Stimulated activated CD4-positive, alpha-beta T cell treated with anti-CD3 and anti-CD28 coated beads, Interleukin-12 subunit alpha, Interleukin-12 subunit beta, amount 100 ng/mL, for 48 hours (primary cell): ENCODE measurements at regions not wholly inside any gene's neighbourhood (a gene's known extent, or its start where the extent isn't known, plus 50 kb on each side); places are given as distances from the start of the nearest gene placed in this dataset.

Source experiments
- DNase-seq, 3 donors: peaks; one replicate each; pipeline ENCODE4 v3.0.0-alpha.2; 2020; ENCODE audit warnings: low read depth in 2 of 3, low spot score in 1 of 3

DNA sequence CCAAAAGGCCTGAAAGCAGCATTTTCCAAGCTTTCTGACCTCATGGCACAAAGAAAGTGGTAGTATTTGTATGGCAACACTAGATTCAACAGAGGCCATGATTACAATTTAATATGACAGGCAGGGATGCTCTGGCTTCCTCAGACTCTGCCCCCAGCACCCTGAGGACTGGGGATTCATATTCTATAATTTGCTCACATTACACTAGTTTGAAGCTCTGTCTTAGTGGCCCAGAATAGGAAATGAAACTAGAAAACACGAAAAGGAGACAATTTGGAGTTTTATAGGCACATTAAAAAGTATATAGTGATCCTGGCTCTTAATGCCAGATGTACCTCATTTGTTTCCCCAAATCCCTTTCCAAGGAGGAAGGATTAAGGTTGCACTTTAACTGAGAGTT lies 173.0 kb upstream of the STK17B start:
- DNase-seq: no peak

DNA sequence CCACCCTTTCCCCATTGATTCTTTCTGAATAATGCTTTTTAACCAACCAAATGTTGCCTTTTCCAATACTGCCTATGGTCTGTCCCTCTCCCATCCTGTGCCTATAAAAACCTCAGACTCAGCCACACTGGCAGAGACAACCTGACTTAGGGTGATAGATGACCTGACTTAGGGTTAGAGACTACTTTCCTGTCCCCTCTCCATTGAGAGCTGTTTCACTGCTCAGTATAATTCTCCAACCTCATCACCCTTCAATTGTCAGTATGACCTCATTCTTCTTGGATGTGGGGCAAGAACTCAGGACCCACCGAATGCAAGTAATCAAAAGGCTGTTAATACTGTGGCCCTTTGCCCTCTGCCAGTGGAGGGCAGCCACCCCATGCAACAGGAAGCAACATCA lies 182.3 kb upstream of the STK17B start:
- no peak for DNase-seq

DNA sequence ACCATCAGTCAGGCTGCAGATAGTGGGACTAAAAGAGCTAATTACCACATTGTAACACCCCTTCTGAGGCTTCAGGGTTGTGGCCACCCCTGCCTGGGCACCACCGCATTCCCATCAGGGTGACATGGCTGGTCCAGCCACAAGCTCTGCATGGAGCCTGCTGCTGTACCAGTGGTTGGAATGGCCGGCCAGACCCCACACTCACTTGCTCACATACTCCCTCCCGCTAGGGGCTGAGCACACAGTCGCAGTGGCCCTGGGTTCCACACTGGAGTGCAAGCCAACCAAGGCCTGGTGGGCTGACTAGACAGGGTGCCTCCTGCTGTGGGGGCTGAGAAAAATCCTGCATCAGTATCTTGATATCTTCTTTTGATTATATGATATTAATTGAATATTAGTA lies 182.8 kb upstream of the STK17B start:
- no peak for DNase-seq

DNA sequence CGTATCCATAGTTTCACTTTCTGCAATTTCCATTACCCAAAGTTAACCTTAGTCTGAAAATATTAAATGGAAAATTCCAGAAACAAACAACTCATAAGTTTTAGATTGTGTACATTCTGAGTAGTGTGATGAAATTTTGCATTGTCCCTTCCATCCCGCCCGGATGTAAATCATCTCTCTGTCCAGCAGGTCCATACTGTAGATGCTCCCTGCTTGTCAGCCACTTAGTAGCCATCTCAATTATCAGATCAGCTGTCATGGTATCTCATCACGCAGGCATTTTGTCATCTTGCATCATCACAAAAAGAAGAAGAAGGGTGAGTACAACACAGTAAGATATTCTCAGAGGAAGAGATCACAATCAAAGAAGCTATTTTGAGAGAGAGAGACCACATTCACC lies 185.0 kb upstream of the STK17B start:
- no peak for DNase-seq

DNA sequence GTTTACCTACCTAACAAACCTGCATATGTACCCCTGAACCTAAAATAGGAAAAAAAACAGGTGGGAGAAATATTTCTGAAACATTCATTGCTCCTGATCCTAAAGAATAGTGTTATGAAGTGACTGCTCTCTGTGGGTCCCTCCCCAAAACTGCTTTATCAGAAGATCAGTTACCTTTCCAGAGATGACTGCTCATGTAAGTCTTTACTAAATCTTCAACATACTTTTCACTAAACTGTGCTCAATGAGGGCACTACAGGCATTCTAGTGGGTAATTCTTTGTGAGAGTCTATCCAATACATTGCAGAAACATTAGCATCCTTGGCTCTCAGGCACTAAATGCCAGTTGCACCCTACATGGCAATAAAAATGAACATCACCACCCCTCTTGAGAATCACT lies 189.3 kb upstream of the STK17B start:
- no peak for DNase-seq

DNA sequence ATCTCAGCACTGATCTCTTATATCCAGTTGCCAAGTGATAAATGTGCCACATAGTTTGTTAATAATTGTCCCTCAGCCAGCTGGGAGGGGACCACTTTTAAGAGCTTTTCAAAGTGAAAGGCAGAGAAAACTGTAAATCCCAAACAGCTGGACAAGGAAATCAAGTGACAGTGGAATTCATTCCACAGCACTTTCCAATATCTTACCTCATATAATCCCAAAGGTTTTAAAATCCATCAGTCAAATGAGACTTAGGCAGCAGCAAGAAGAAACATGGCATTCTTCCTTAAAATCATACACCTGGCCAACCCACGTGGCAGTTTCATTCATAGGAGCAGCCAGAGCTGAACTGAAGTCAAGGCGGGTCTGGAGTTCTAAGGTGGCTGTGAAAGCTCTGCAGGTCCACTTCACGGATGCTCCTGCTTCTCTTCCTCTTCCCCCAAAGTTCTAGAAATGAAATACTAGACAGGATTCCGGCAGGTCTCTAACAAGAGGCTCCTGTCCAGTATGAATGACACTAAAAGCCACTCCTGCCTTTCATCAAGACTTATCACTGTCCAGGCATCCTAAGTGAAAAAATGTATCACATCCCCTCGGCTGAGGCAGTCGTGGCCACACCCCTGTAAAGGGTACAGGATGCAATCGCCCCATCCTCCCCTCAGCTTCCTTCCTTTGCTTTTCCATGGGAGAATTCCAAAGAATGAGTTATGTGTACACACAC lies 190.4 kb upstream of the STK17B start:
- no peak for DNase-seq

DNA sequence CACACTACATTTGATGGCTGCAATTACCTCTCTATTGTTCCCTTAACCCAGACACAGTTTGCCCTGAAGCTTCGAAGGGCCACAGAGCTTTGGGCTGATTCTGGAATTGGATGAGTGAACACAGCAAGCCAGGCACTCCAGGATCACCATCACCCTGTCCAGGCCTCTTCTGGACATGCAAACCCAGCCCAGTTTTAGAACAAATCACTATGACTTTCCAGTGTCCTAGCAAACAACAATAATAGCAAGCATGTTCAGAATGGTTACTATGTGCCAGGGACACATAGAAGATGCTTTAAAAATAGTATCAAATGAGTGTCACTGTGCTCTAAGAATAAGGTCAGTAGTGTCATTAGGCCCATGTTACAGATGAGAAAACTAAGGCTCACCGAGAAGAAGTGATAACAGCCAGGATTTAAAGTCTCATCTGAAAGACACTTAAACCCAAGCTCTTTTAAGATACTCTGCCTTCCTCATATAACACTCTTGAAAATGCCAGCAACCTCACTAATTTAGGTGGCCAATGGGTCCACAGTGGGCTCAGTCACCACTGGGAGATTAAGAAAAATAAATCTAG lies 191.7 kb upstream of the STK17B start:
- no peak for DNase-seq

DNA sequence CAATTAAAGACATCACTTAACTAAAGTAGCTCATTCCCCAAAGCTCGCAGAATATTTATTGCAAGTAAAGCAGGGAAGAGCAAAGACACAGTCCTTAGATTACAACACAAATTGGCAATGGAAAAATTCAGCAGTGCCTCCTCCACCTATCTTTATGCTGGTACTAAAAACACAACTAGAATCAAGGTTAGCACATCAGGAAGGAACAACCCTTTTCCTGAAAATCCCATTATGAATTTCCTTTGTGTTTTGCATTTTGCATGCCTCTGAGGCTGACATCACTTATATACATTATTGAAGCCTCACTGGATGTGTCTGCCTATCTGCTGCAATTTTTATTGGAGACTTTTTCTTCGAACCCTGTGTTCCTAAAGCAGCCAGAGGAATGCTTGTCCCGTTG lies 193.8 kb upstream of the STK17B start:
- no peak for DNase-seq

DNA sequence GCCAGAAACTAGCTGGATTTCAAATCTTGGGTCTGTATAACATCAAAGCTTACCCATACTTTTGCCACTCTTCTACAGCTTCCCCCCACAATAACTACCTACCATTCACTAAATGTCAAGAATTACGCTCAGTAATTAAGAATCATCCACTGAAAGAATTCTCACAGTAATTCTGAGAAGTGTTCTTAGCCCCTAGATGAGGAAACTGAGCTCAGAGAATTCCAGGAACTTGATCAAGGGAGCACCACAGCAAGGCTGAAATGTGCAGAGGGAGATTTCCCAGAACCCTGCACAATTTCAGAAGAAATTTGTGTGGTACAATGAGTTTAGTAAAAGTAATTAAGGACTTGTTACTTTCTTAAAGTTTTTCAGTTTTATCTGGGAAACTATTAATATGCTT lies 194.5 kb upstream of the STK17B start:
- DNase-seq: no peak

DNA sequence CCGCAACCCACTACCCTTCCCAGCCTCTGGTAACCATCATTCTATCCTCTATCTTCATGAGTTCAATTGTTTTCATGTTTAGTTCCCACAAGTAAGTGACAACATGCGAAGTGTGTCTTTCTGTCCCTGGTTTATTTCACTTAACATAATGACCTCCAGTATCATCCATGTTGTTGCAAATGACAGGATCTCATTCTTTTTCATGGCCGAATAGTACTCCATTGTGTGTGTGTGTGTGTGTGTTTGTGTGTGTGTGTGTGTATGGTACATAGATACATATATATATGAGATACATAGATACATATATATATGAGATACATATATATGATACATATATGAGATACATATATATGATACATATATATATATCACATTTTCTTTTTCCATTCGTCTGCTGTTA lies 196.3 kb upstream of the STK17B start:
- DNase-seq: no peak

DNA sequence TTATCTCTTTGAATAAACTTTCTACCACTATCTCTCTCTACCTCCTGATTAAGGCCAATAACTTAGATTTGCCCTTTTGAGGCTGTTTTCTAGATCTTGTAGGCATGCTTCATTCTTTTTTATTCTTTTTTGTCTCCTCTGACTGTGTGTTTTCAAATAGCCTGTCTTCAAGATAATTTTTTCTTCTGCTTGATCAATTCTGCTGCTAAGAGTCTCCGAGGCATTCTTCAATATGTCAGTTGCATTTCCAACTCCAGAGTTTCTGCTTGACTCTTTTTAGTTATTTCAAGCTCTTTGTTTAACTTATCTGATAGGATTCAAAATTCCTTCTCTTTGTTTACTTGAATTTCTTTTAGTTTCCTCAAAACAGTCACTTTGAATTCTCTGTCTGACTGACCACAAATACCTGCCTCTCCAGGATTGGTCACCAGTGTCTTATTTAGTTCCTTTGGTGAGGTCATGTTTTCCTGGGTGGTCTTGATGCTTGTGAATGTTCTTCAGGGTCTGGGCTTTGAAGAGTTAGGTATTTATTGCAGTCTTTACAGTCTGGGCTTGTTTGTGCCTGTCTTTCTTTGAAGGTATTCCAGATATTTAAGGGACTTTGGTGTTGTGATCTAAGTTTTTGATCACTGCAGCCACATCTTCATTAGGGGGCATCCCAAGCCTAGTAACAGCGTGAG lies 197.3 kb upstream of the STK17B start:
- no peak for DNase-seq

DNA sequence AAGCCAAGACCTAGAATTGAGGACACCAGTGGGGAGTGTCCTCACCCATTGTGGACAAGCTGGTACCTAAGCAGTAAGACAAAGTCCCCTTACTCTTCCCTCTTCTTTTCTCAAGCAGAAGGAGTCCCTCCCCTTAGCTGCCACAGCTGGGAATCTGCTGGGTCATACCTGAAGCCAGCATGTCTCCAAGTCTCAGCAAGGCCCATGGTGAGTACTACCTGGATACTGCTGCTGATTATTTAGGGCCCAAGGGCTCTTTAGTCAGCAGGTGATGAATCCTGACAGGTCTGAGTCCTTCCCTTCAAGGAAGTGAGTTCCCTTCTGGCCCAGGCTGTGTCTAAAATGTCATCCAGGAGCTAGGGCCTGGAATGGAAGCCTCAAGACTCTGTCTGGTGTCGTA lies 198.6 kb upstream of the STK17B start:
- no peak for DNase-seq

DNA sequence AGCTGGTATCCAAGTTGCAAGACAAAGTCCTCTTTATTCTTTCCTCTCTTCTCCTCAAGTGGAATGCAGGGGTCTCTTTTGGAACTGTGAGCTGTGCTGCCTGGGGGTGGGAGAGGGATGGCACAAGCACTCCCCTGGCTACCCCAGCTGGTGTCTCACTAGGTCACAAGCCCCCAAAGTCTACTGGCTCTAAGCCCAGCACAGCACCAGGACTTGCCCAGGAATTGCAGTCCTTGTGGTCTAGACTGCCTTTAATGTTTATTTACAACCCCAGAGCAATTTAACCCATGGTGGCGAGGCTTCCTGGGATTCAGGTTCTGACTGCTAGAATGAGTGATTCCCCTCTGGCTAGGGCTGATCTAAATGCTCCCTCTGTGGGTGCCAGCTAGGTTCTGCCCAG lies 199.0 kb upstream of the STK17B start:
- no peak for DNase-seq

DNA sequence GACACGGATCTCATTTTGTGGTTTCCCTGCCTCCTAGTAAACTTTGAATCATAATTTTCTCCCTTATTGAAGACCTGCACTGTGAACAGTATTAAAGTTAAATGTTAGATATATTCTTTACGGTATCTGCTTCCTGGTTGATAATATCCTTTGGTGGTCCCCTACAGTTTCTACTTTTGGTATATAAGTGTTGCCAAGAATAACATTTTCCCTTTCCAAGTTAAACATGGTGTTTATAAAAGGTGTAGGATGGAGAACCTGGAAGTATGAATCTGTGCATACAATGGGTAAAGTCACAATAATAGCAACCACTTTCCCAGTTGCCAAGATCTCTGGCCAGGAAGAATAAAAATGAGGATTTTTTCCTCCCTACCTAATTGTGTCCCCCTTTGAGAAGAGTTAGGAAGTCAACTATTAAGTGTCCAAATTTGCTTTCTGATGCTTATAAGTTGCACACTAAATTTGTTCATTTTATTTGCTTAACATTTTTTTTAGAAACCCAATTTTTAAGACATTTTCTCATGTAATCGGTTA lies 201.0 kb upstream of the STK17B start:
- no peak for DNase-seq

DNA sequence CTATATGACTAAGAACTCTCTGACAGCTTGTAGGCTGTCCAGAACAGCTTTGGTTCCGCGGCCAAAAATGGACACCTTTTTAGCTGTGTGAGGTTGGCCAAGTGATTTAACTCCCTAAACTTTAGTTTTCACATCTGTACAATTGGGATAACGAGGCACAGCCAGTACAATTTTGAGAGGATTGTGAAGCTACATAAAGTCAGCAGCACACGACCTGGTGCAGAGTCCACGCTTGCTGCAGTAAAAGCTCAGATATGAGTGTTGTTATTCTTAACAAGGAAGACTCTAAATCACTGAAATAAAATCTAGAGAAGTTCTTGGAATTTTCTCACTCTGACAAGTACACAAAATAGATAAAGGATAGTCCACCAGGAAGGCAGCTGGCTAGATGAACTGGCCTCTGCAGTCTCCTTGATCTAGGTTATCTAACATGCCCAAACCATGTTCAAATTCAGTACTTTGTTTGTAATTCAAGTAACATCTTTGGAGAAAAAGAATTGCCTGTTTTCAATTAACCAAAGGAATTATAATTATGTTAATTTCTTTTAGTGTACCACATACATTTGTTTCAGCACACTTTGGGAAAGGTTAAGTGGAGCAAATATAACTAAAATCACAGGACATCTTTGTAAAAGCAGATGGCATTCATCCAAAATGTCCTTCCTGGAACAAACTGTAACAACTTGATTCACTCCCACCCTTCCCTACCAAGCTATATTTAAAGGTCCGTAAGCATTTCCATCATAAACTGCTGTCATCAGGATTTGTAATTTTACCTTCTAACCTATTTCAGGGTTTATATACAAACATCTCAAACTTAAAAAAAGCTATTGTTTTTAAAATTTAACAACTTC lies 201.7 kb upstream of the STK17B start:
- DNase-seq: no peak

DNA sequence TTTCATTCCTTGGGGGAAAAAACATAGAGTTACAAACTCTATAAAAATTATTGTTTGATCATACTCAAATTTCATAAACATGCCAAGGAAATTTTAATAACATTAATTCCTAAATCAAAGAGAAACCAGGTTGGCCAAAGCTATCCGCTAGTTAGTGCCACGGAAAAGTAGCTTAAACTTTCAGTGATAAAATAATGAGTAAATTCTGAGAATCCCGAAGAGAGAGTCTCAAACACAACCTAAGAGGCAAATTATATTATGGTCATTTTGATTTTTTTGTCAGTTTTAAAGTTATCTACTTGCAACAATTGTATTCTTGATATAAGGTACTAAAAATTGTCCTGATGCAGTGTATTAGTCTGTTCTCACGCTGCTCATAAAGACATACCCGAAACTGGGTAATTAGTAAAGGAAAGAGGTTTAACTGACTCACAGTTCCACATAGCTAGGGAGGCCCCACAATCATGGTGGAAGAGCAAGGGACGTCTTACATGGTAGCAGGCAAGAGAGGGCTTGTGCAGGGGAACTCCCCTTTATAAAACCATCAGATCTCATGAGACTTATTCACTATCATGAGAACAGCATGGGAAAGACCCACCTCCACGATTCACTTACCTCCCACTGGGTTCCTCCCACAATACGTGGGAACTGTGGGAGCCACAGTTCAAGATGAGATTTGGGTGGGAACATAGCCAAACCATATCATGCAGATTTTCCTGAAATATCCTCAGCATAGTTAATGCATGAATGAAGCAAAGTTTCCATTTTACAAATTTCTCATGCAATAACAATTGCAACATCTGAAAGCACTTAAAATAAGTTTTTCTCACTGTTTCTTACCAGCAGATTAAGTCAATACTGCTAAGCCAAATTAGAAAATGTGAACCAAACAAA lies 205.9 kb upstream of the STK17B start:
- peak; percentile 31 to 43 (median 32) for DNase-seq

DNA sequence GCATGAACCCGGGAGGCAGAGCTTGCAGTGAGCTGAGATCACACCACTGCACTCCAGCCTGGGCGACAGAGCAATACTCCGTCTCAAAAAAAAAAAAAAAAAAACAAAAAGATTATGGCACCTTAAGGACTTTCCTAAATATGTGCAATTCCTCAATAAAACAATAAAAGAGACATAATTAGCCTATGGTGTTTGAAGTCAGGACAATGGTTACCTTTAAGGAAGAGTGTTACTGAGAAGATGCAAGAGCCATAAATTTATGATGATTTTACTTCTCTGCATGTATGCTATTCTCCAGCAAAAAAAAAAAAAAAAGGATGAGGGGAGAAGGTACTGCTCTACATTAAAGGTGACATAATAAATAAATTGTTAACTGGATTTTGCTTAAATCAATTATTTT lies 208.2 kb upstream of the STK17B start:
- no peak for DNase-seq

DNA sequence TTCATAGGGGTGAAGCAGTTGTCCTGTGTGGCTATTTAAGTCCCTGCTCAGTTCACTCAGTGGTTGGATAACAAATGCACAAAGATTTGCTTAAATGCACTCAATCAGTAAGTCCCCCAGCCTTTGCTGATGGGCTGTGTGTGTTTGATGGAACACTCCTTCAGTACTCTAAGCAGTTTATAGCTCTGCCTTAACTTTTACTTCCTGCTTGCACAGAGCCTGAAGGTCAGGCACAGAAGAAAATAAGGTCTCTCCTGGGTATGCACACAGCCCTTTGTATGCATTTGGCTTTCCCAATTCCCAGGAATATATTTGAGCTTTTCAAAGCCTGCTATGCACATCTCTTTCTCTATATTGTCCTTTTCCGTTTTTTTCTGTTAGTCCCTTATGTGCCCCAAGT lies 208.7 kb upstream of the STK17B start:
- no peak for DNase-seq

DNA sequence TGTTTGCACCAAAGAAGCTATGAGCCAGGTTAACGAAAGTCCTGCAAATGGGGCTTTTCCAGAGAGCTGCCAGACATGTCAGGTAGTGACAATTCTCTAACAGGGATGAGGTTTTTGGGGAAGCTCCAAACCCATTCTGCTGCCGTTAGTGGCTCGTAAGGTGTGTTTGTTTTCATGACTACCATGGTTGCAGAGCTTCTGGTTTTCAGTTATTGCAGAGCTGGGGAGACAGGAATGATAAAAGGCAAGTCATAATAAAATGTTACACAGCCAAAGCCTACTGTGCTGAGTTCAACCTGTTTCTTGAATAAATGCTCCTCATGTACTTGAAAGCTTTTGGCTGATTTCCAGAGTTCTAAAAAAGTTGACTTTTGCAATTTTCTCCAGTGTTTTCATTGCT lies 209.2 kb upstream of the STK17B start:
- no peak for DNase-seq

DNA sequence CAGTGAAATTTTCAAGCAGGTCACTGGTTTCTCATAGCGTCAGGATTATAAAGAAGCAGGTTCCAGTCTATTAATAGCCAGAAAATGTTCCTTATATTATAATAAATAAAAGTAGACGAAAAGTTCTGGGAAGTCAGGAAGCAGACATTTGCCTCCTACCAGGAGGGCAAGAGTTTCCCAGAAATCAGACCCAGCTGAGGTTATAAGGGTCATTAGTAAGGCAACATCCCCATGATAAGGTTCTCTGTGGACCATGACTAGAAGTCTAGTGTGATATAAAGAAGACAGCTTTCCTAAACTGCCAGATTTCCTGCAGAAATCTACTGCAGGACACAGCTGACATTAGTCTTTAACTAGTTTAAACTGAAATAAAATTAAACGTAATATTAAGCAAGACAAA lies 210.1 kb upstream of the STK17B start:
- DNase-seq: no peak

DNA sequence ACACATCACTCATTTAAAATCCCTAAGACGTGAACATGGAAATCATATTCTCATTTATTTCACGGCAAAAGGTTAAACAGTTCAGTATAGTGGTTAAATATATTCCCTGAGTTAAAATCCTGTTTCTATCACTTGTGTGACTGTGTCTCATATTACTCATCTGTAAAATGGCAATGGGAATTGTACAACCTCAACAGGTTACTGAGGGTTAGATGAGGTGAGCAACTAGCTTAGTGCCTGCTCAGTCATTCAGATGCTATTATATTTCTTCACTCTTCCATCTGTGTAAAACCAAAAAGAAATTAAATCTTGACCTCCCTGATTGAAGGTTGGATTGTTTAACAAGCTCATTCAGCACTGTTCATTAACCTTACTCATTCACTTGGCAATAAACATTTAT lies 212.4 kb upstream of the STK17B start:
- DNase-seq: no peak
